ENCODE measurements at regions not wholly inside any gene's neighbourhood (a gene's known extent, or its start where the extent isn't known, plus 50 kb on each side); places are given as distances from the start of the nearest gene placed in this dataset.
"Not testable (repeated sequence)": the region's sequence is repeated elsewhere in the genome, so short reads cannot be mapped to it uniquely, and the experiment has no call there.

DNA sequence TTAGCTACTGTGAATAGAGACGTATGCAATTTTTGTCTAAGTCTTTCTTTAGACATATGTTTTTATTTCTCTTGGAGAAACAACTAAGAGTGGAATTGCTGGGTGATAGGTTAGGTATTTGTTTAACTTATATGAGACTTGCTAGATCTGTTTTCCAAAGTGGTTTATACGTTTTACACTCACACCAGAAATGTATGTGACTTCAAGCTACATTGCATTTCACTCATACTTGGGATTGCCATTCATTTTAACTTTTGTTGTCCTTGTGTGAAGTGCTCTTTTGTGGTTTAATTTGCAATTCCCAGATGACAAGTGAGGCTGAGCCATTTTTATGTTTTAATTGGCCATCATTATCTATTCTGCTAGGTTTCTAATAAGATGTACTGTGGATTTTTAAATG, 817.2 kb downstream of the GLUD2 start:
- DNase-seq (ENCODE audit: low read depth), result no peak

DNA sequence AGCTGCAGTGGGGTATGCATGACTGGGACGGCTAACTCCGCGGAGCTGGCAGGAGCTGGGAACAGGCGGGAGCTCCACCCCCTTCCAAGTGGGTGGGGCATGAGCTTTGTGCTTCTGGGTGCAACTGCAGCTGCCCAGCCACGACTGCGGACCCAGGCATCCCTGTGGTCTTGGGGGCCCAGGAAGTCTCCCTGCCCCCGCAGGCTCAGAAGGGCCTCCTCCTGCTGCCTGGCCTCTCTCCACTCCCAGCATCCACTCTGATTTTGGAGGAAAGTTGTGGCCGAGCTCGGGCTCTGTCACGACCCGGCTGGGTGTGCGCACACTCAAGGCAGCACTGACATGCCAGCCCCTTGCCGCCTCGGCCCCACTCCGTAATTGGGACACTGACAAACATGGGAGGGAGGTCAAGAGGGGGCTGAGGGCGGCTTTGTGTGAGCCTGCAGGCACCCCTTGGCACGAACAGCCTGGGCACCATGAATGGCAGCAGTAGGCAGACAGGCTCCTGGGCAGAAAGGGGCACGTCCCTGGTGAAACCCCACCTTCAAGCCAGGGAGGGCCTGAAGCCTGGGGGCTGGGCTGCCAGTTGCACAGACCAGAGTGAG, 822.6 kb downstream of the GLUD2 start:
- DNase-seq (ENCODE audit: low read depth), result no peak

DNA sequence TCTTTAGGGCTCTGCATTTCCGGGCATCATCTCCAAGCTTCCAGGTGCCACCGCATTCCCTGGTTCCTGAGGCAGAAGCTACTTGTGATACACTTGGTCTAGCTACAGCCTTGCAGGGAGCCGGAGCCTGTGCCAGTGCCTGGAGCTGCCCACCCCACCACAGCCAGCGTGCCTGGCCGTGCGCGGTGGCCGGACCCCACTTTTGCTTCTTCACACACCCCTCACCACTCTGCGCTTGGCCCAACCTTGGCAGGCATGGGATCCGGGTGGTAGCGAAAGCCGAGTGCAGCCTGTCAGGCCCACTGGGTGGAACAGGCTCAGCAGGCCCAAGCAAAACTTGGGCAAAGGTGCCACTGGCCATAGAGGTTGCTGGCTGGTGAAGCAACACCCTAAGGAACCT, 823.7 kb downstream of the GLUD2 start:
- DNase-seq (ENCODE audit: low read depth), result no peak

DNA sequence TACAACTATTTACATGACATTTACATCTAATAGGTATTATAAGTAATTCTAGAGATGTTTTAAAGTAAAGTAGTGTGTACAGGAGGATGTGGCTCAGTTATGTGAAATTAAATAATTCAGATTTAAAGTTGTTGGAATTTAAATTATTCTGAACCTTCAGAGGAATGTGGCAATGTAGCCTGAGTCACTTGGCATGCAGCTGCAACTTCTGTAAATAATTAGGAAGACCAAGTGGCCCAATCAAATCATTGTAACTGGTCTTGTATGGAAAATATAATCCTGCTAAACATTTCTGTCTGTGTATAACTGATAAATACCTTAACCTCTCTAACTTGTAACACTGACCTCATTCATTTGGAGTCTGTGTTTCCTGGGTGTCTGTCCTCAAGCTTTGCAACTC, 828.9 kb downstream of the GLUD2 start:
- DNase-seq (ENCODE audit: low read depth), result no peak

DNA sequence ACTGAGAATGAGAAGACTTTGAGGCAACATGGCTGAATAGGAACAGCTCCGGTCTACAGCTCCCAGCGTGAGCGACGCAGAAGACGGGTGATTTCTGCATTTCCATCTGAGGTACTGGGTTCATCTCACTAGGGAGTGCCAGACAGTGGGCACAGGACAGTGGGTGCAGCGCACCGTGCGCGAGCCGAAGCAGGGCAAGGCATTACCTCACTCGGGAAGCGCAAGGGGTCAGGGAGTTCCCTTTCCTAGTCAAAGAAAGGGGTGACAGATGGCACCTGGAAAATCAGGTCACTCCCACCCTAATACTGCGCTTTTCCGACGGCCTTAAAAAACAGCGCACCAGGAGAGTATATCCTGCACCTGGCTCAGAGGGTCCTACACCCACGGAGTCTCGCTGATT, 829.9 kb downstream of the GLUD2 start:
- DNase-seq (ENCODE audit: low read depth), result not testable (repeated sequence)

DNA sequence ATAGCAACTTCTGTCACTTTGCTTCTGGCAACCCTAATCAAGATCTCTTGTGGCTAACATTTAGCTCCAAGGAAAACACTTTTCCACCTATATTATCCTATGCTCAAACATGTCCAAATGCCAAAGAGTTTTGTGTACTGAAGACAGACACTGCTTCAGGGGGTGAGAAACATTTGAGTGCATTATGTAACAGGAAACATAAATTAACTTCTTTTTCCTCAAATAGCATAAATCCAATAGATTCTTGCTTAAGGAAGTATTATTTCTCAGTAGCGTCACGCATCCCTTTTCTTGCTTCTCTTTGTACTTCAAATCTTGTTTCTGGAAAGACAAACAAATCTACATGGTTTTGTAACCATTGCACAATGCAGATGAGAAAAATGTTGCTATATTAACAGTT, 839.1 kb downstream of the GLUD2 start:
- DNase-seq (ENCODE audit: low read depth), result no peak

DNA sequence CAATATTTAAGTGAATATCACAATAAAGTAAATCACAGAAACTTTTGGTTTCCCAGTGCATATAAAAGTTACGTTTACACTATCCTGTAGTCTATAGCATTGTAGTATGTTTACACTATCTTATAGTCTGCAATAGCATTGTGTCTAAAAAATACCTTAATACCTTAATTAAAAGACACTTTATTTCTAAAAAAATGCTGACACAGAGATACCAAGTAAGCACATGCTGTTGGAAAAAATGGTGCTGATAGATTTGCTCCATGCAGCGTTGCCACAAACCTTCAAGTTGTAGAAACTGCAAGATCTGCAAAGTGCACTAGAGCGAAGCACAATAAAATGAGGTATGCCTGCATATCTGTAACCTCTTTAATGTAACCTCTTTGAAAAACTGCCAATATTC, 847.3 kb downstream of the GLUD2 start:
- DNase-seq (ENCODE audit: low read depth), result no peak

DNA sequence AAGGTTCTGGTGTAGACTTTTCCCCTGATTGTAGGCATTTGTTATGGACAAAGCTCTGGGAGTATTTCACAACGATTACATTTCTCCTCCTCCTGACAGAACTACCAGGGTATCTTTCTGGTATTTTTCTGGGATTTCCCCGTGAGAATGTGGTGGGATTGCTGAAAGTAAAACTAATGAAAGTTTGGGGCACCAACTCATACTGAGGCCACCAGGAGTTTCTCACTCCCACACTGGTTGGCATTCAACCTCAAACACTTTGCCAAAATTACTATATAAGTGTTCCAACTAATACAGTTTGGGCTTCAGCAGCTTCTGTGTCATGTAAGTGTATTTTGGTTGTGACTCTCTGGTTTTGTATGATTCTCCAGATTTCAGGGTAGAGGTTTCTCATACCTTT, 855.1 kb downstream of the GLUD2 start:
- DNase-seq (ENCODE audit: low read depth), result no peak

DNA sequence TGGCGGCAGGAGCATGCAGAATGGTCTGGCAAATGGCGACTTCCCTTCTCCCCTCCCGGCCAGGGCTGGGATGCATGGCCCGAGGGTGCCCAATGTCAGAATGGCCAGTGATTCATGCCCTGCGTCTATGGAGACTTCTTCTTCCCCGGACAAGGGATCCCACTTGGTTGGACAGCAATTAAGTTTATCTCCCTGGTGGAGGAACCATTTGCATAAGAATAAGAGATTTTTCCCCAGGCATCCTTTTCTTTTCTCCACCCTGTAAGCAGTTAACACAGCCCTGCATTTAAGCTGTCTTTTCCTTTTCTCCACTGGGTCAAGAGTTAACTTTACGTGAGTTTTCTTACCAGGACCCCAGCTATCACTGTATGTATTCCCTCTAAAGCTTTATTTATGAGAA, 856.6 kb downstream of the GLUD2 start:
- no peak for DNase-seq (ENCODE audit: low read depth)

DNA sequence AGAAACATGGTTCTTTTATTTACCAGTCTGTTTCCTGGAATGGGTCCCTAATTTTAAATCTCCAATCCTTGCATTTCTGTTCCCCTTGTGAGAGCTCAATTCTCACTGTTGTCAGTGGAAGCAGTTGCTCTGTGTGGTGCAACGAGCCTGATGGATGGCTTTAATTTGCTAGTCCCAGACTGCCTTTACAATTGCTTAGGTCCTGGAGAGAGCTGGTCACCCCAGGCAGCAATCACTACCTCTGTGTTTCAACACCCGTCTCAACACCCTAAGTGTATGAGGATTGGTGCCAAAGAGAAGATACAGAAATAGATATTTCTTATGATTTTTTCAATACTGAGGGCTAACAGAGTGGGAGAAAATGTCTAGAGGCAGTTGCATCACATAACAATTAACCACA, 873.8 kb downstream of the GLUD2 start:
- DNase-seq (ENCODE audit: low read depth), result no peak

DNA sequence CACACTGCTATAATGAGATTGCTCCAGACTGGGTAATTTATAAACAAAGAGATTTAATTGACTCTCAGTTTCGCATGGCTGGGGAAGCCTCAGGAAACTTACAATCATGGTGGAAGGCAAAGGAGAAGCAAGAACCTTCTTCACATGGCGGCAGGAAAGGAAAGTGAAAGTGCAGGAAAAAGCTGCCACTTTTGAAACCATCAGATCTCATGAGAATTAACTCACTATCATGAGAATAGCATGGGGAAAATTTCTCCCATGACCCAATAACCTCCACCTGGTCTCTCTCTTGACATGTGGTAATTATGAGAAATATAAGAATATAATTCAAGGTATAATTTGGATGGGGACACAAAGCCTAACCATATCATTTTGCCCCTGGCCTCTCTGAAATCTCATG, 884.2 kb downstream of the GLUD2 start:
- DNase-seq (ENCODE audit: low read depth), result no peak

DNA sequence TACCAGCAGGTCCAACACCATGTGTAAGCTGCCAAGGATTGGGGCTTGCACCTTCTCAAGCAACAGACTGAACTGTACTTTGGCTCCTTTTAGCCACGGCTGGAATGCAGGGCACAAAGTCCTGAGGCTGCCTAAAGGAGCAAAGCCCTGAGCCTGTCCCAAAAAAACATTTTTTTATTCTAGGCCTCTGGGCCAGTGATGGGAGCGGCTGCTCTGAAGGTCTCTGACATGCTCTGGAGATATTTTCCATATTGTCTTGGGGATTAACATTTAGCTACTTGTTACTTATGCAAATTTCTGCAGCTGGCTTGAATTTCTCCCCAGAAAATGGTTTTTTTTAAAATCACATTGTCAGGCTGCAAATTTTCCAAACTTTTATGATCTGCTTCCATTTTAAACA, 885.3 kb downstream of the GLUD2 start:
- no peak for DNase-seq (ENCODE audit: low read depth)

DNA sequence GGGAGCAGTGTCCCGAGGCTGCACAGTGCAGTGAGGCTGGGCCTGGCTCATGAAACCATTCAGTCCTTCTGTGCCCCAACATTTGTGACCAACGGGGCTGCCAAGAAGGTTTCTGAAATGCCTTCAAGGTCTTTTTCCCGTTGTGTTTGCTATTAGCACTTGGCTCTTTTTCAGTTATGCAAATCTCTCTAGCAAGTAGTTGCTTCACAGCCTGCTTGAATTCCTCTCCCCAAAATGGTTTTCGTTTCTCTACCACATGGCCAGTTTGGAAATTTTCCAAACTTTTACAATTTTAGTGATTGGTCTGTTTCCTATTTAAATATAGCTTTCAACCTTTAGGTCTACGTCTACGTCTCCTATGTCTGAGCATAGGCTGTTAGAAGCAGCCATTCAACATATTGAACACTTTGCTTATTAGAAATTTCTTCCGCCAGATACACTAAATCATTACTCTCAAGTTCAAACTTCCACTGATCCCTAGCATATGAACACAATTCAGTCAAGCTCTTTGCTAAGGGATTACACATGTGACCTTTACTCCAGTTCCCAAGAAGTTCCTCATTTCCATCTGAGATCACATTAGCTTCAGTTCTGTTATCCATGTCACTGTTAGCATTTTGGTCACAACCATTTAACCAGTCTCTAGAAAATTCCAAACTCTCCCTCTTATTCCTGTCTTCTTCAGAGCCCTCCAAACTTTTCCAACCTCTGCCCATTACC, 901.8 kb downstream of the GLUD2 start:
- no peak for DNase-seq (ENCODE audit: low read depth)

DNA sequence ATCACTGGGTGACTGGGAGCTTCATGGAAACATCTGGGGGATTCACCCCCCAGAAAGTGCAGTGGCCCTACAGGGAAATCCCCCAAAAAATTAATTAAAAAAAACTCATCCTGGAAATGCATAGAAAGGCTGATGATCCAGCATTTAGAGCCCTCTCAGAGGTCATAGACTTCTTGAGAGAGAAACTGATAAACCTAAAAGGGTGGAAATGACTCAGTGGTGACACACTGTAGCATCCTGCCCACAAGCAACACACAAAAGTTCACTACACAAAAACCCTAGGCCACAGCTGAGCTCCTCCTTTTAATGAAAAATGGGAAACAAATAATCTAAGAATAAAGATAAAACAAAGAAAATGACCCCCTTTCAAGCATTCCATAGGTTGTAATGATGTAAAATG, 911.5 kb downstream of the GLUD2 start:
- no peak for DNase-seq (ENCODE audit: low read depth)

DNA sequence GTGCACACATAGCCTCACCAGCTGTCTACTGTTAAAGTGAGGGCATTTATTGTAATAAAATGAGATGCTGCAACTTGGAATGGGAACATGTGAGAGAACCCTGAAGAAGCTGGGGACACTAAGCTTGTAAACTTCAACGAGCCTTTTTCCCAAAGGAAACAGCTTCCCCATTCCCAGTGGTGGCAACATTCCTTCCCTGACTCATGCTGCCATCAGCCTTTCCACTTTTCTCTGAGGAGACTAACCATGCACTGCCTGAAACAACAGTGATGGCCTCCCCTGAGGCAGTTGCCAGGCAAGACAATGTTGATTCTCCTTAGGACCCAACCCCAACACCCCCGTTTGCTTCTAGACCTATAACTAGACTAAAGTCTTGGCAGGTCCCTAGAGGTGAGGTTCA, 928.3 kb downstream of the GLUD2 start:
- no peak for DNase-seq (ENCODE audit: low read depth)

DNA sequence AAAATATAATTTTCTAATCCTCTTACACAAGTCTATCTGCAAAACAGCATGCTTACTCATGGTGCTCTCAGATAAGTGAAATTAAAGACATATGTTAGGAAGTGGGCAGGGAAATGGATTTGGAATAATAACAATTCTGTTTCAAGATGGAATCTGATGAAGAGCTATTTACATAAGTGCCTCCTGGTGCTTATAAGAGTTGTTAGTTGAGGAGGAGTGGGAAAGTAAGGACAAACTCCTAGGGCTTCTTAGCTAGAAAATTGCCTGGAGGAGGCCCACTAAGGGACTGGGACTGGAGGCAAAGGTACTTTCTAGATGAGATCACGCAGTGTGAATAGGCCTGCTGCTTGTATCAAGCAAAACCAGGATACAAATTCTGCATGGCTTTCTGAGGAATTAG, 939.8 kb downstream of the GLUD2 start:
- no peak for DNase-seq (ENCODE audit: low read depth)

DNA sequence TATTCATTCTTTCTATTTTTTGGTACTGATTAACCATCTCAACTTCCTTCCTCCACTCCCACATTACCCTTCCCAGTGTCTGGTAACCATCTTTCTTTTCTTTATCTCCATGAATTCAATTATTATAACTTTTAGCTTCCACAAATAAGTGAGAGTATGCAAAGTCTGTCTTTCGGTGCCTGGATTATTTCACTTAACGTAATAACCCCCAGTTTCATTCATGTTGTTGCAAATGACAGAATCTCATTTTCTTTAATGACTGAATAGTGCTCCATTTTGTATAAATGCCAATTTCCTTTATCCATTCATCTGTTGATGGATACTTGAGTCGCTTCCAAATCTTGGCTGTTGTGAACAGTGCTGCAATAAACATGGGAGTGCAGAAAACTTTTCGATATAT, 940.4 kb downstream of the GLUD2 start:
- no peak for DNase-seq (ENCODE audit: low read depth)

DNA sequence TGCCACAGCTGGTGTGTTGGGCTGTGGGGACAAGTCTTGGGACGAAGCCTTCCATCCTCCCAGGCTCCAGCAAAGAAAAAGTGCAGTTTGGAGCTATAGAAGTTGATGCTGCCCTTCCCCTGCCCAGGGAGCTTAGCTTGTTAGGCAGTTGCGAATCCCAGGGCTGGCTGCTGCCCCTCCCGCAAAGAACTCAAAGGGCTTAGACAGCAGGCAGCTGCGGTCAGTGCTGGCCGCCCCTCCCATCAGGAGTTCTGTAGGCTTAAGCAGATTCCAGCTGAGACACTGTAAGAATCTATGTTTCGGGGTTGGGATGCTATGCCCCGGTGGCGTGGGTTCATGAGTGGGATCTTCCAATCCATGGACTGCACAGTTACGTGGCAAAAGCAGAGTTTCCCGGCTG, 956.7 kb downstream of the GLUD2 start:
- DNase-seq (ENCODE audit: low read depth), result no peak

DNA sequence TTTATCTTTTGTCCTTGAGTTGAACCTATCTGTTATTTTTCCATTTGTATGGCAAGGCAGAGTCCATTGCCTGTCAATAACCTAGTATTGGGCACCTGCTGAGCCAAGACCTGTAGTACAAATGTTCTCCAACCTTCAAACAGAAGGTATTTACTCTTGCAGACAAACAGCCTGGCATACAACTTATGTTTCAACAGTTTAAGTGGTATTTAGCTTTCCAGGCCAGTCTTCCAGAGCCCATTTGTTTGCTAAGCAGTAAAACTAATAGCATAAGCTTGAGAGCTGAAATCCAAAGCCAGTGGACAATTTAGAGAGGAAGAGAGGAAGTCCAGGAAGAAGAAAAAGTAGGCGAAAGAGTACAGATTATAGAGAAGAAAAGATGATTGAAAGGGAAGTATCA, 979.3 kb downstream of the GLUD2 start:
- no peak for DNase-seq (ENCODE audit: low read depth)

DNA sequence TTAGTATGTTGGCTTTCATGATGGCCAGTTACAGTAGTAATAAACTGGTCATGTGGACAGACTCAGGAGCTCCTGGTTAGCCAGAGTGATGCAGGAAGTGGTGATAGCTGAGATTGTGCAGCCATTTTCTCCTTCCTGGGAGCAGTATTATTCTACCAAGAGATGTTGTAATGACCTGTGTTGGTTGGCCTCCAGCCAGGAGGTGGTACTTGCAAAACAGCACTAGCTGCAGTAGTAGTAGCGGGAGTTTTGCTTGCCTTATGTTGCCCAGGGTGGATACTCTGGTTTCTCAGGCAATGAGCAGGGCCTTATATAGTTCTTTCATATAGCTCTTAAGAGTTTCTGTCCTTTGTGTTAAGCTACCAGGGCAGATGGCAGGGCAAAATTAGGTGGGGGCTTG, 998.8 kb downstream of the GLUD2 start:
- no peak for DNase-seq (ENCODE audit: low read depth)

DNA sequence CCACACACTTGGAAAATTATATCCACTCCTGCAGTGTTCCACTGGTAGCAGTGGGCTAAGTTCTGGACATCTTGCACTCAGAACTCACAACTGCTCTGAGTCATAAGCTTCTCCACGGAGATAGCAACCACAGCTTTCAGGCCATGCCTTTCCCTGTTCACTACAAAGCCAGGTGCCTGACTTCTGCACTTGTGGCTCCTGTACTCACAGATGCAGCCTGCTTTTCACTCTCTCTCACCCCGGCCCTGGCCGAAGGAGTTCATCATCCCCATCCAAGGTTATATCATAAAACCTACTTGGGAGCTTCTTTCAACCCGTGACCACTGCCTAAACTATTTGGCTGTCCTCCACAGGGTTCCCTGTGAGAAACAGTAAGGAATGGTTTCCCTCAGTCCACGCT, 999.4 kb downstream of the GLUD2 start:
- no peak for DNase-seq (ENCODE audit: low read depth)

DNA sequence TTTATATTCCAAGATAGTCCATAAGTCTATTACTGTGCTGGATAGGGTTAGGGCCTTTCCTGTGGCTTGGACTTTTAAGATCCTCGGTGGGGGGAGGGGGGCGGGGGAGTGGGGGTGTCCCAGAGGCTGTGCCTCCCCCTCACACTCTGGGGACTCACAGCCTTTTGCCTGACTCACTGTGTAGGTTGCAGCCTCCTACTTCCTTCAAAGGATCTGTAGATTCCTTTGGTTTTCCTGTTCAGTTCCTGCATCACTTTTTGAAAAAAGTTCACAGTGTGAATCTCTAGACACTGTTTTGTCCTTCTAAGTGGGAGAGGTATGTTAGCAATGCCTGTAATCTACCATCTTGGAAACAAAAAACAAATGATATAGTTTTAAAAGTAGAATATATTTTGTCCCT, 999.9 kb downstream of the GLUD2 start:
- DNase-seq (ENCODE audit: low read depth), result no peak

DNA sequence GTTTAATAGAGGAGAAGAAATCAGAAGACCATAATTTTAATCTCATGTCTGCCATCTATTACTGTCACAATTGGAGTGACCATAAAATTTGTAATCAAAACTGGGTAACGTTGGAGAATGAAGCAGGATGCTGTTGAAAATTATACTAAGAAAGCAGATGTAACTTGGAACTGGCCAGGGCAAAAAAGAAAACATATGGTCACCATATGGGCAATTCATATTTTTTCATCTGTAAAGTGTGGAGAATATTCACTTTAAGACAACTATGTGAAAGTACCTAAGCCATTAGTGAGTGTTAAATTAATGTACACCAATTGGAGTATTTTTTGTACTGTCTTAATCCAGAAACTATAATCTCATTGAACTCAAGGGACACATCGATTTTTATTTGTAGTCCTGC, 1008.0 kb downstream of the GLUD2 start:
- DNase-seq (ENCODE audit: low read depth), result no peak

DNA sequence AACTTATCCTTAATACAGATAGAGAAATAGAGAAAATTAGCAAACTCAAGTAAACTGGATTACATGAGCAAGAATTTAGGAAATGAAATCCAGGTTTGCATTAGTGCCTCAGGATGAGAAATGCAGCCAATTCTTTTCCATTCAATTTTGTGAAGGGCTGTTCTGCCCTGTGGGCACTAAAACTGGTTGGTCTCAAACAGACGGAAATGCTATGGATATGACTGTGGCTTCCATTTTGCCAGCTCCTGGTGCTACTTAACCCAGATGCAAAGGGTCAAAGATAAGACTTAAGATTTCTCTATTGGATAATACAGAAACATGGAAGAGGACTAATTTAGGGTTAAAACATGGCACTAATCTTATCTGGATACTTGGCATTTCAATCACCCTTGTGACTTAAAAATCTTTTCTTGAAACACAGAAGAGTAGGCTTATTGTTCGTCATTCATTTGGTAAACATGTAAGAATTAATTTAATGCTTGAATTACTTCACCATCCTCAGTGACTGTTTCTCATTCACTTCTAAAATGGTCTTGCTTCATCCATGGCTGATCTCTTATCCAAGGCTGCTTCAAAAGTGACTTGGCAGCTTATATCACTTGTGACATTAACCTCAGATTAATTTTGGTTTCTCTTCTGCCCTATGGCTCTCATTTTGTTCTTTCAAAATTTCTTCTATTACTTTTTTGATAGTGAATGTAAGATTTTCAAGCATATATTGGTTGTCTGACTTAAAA, 1008.7 kb downstream of the GLUD2 start:
- DNase-seq (ENCODE audit: low read depth), result no peak
